HUES48 (cell line): ENCODE measurements at regions not wholly inside any gene's neighbourhood (a gene's known extent, or its start where the extent isn't known, plus 50 kb on each side); places are given as distances from the start of the nearest gene placed in this dataset.
"Not testable (repeated sequence)": the region's sequence is repeated elsewhere in the genome, so short reads cannot be mapped to it uniquely, and the experiment has no call there.

Experiments
- H3K27ac ChIP-seq: one replicate; pipeline ENCODE4 v1.7.0; 2013; ENCODE audit warnings: low read depth, low read length, inconsistent platforms
- H3K27me3 ChIP-seq: 2 replicates; pipeline ENCODE4 v1.6.1; 2013; ENCODE audit warnings: mild to moderate bottlenecking, low read length; ENCODE audit not compliant: control insufficient read depth, insufficient read depth
- H3K36me3 ChIP-seq: 2 replicates; pipeline ENCODE4 v1.6.1; 2013; ENCODE audit warnings: low read length; ENCODE audit not compliant: control insufficient read depth, insufficient read depth
- H3K4me1 ChIP-seq: 2 replicates; pipeline ENCODE4 v1.6.1; 2013; ENCODE audit warnings: mild to moderate bottlenecking, low read length; ENCODE audit not compliant: control insufficient read depth, insufficient read depth
- H3K4me3 ChIP-seq: 2 replicates; pipeline ENCODE4 v1.5.1; 2013; ENCODE audit warnings: mild to moderate bottlenecking, low read depth, low read length
- H3K9ac ChIP-seq: 2 replicates; pipeline ENCODE4 v1.6.1; 2013; ENCODE audit warnings: mild to moderate bottlenecking, low read depth, low read length, moderate library complexity
- H3K9me3 ChIP-seq: 2 replicates; pipeline ENCODE4 v1.6.1; 2013; ENCODE audit warnings: low read length; ENCODE audit not compliant: control insufficient read depth, insufficient read depth

- not testable (repeated sequence) for H3K27ac ChIP-seq, H3K9ac ChIP-seq, H3K36me3 ChIP-seq, H3K4me1 ChIP-seq, H3K9me3 ChIP-seq, H3K27me3 ChIP-seq, H3K4me3 ChIP-seq
Measured at GRCh38 chr1:149330081-149330335, 144.8 kb upstream of the NBPF19 start.

DNA sequence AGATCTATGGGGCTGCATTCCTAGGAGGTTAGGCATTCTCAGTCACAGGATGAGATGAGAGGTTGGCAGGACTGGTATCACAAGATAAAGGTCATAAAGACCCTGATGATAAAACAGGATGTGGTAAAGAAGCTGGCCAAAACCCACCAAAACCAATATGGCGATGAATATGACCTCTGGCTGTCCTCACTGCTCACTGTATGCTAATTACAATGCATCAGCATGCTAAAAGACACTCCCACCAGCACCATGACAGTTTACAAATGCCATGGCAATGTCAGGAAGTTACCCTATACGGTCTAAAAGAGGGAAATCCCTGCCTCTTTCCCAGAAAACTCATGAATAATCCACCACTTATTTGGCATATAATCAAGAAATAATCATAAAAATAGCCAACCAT is 138.8 kb upstream of the NBPF19 start:
- H3K27ac ChIP-seq, H3K4me1 ChIP-seq, H3K9me3 ChIP-seq, H3K9ac ChIP-seq, H3K4me3 ChIP-seq, H3K27me3 ChIP-seq, H3K36me3 ChIP-seq: not testable (repeated sequence)

- H3K4me1 ChIP-seq, H3K27me3 ChIP-seq, H3K27ac ChIP-seq, H3K36me3 ChIP-seq, H3K9me3 ChIP-seq, H3K9ac ChIP-seq, H3K4me3 ChIP-seq: not testable (repeated sequence)
Measured at GRCh38 chr1:149338221-149338691, 136.6 kb upstream of the NBPF19 start.

GRCh38 chr1:149338698-149339097 is 136.1 kb upstream of the NBPF19 start:
- H3K27me3 ChIP-seq, H3K36me3 ChIP-seq, H3K4me3 ChIP-seq, H3K4me1 ChIP-seq, H3K9me3 ChIP-seq, H3K9ac ChIP-seq, H3K27ac ChIP-seq: not testable (repeated sequence)

- H3K27me3 ChIP-seq, H3K4me3 ChIP-seq, H3K9ac ChIP-seq, H3K9me3 ChIP-seq, H3K27ac ChIP-seq, H3K36me3 ChIP-seq, H3K4me1 ChIP-seq: not testable (repeated sequence)
Measured at GRCh38 chr1:149349448-149349847, 125.4 kb upstream of the NBPF19 start.

DNA sequence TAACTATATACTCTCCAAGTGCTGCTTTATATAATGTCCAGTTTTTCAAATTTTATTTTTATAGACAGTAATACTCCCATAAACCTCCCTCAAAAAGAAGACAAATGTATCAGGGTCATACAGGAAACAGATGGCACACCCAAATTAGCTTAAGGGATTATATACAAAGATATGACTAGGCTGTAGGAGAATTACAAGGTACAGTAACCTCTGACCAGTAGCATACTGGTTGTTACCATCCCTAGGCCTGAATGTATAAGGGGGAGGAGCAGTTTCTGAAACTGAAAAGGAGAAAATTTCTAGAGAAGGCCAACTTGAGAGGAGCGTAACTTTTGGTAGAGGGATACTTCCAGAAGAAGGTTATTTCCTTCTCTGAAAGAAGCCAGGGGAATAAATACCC is 122.6 kb upstream of the NBPF19 start:
- H3K4me1 ChIP-seq, H3K27ac ChIP-seq: not testable (repeated sequence)

GRCh38 chr1:149354579-149354978 is 120.3 kb upstream of the NBPF19 start:
- H3K4me3 ChIP-seq, H3K9ac ChIP-seq, H3K36me3 ChIP-seq, H3K27me3 ChIP-seq, H3K4me1 ChIP-seq, H3K27ac ChIP-seq, H3K9me3 ChIP-seq: not testable (repeated sequence)

More for the DNA sequence above, 122.6 kb upstream of the NBPF19 start:
- not testable (repeated sequence) for H3K4me3 ChIP-seq, H3K9ac ChIP-seq, H3K9me3 ChIP-seq, H3K36me3 ChIP-seq, H3K27me3 ChIP-seq

DNA sequence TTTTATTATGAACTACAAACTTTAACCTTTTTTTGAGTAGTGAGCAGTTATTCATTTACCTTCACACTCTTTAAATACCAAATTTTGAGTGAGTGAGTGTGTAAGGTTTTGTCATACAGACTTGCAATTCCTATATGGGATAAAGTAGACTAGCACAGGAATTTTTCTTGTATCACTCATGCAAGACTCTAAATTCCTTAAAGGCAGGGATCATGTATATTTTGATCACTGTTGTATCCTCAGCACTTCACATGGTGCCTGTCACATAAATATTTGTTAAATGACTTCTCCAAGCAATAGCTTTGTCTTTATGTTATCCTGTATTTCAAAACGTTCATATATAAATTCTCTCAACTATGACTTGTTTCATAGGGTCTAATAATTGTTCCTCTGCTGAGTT is 119.1 kb upstream of the NBPF19 start:
- not testable (repeated sequence) for H3K9ac ChIP-seq, H3K27me3 ChIP-seq, H3K4me3 ChIP-seq, H3K27ac ChIP-seq, H3K36me3 ChIP-seq, H3K4me1 ChIP-seq, H3K9me3 ChIP-seq

GRCh38 chr1:149356152-149356551 is 118.7 kb upstream of the NBPF19 start:
- H3K4me3 ChIP-seq, H3K27ac ChIP-seq, H3K9ac ChIP-seq, H3K27me3 ChIP-seq, H3K9me3 ChIP-seq, H3K36me3 ChIP-seq, H3K4me1 ChIP-seq: not testable (repeated sequence)

- not testable (repeated sequence) for H3K36me3 ChIP-seq, H3K27ac ChIP-seq, H3K4me3 ChIP-seq, H3K9ac ChIP-seq, H3K27me3 ChIP-seq, H3K9me3 ChIP-seq, H3K4me1 ChIP-seq
Measured at GRCh38 chr1:149360351-149360750, 114.5 kb upstream of the NBPF19 start.

DNA sequence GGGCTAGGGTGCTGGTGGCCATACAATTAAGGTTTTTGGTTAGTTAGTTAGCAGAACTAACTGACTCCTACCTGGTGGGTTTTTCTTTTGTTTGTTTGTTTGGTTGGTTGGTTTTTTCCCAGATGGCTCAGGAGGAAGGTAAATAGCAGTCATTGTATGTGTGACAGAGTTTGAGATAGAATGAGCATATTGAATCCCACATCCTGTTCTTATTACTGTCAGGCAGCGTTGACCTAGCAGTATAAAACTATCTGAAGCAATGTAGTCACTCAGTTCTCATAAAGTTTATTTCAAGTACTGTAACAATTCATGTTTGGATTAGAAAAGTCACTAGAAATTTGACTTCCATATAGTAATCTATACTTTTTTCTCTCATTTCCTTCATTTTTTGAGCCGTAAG is 113.5 kb upstream of the NBPF19 start:
- H3K36me3 ChIP-seq, H3K9me3 ChIP-seq, H3K27ac ChIP-seq, H3K27me3 ChIP-seq, H3K9ac ChIP-seq, H3K4me3 ChIP-seq, H3K4me1 ChIP-seq: not testable (repeated sequence)

DNA sequence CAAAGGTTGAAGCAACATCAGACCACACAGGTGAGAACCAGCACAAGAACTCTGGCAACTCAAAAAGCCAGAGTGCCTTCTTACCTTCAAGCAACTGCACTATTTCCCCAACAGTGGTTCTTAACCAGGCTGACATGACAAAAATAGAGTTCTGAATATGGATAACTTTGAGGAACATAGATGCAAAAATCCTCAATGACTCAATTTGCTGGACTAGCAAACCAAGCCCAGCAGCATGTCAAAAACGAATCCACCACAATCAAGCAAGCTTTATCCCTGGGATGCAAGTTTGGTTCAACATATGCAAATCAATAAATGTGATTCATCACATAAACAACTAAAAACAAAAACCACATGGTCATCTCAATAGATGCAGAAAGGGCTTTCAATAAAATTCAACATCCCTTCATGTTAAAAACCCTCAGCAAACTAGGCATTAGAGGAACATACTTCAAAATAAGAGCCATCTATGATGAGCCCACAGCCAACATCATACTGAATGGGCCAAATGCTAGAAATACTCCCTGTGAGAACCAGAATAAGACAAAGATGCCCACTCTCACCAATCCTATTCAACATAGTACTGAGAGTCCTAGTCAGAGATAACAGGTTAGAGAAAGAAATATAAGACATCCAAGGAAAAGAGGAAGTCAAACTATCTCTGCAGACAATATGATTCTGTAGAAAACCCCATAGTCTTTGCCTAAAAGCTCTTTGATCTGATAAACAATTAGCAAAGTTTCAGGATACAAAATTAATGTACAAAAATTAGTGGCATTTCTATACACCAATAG is 110.5 kb upstream of the NBPF19 start:
- not testable (repeated sequence) for H3K9ac ChIP-seq, H3K36me3 ChIP-seq, H3K9me3 ChIP-seq, H3K27me3 ChIP-seq, H3K4me3 ChIP-seq, H3K27ac ChIP-seq, H3K4me1 ChIP-seq
